Endothelial cell of umbilical vein (primary cell): ENCODE measurements at regions not wholly inside any gene's neighbourhood (a gene's known extent, or its start where the extent isn't known, plus 50 kb on each side); places are given as distances from the start of the nearest gene placed in this dataset.

ENCODE experiments used
- BruUV-seq: library from RNA; stranded (reverse); fragments of 400-500 nt; replicated peaks from 2 replicates; lab custom pipeline; 2021; lab: Mats Ljungman, UMichigan
- CTCF ChIA-PET: fragments of 300-600, 350-600 bp; sonication (Branson Sonifier 250); formaldehyde crosslinking; loops from one replicate; lab custom pipeline; 2021; ENCODE audit warnings: antibody characterized with exemption, inconsistent platforms; lab: Charles Lee
- POLR2A ChIA-PET: fragments of 300-600, 350-600 bp; sonication (Branson Sonifier 250); formaldehyde crosslinking; loops from one replicate; lab custom pipeline; 2021; ENCODE audit warnings: antibody characterized with exemption, inconsistent platforms; lab: Charles Lee
- DNase-seq: peaks from one replicate; pipeline ENCODE4 v3.0.0-alpha.2; 2011; ENCODE audit warnings: low read depth, low spot score
- FAIRE-seq: peaks from 2 replicates; lab custom pipeline; 2011; peaks lifted over from hg19 to GRCh38; lab: Jason Lieb, UNC
- H2AFZ ChIP-seq: 2 replicates; pipeline ENCODE4 v1.6.0; 2012; ENCODE audit warnings: low read depth, low read length, control low read depth, inconsistent platforms
- H3K27ac ChIP-seq: 2 replicates; pipeline ENCODE4 v1.5.1; 2011; ENCODE audit warnings: low read depth, mild to moderate bottlenecking, control low read depth, low read length, moderate library complexity; ENCODE audit not compliant: insufficient read depth
- H3K27me3 ChIP-seq, 2 experiments: 2 replicates each; pipeline versions ENCODE4 v1.6.0 to v1.6.1; 2011; ENCODE audit warnings: low read length in 2 of 2, mixed read lengths in 1 of 2; ENCODE audit not compliant: control insufficient read depth in 2 of 2, insufficient read depth in 2 of 2
- H3K36me3 ChIP-seq, 2 experiments: 2 replicates in 1 of 2; 3 replicates in 1 of 2; pipeline ENCODE4 v1.5.1; 2011; ENCODE audit warnings: low read length in 2 of 2, mild to moderate bottlenecking in 1 of 2, moderate library complexity in 1 of 2; ENCODE audit not compliant: control insufficient read depth in 2 of 2, insufficient read depth in 2 of 2; ENCODE audit errors: extremely low read depth in 1 of 2
- H3K4me1 ChIP-seq: 3 replicates; pipeline ENCODE4 v1.5.1; 2011; ENCODE audit warnings: mild to moderate bottlenecking, low read length; ENCODE audit not compliant: control insufficient read depth, insufficient read depth; ENCODE audit errors: extremely low read depth
- H3K4me2 ChIP-seq: 2 replicates; pipeline ENCODE4 v1.6.1; 2011; ENCODE audit warnings: low read length, control low read depth, mixed read lengths; ENCODE audit not compliant: insufficient read depth
- H3K4me3 ChIP-seq, 3 experiments: fragments of 200-600 bp in 1 of 3; sonication (generic), shearing (Covaris generic) in 1 of 3; replicated peaks in 1 of 3; 2 replicates each; pipeline ENCODE4 v1.5.1; 2011 to 2016; ENCODE audit warnings: control low read depth in 3 of 3, low read length in 3 of 3, mild to moderate bottlenecking in 2 of 3, inconsistent platforms in 1 of 3, low read depth in 1 of 3, moderate library complexity in 1 of 3; ENCODE audit not compliant: insufficient read depth in 1 of 3
- H3K79me2 ChIP-seq: 2 replicates; pipeline ENCODE4 v1.6.0; 2012; ENCODE audit warnings: low read length, inconsistent platforms; ENCODE audit not compliant: control insufficient read depth, insufficient read depth
- H3K9ac ChIP-seq: replicated peaks from 2 replicates; pipeline ENCODE3; 2011; ENCODE audit warnings: low read length, control low read depth; ENCODE audit not compliant: insufficient read depth; ENCODE audit errors: extremely low read depth
- H3K9me1 ChIP-seq: replicated peaks from 3 replicates; pipeline ENCODE4 v1.6.0; 2011; ENCODE audit warnings: mild to moderate bottlenecking, low read length; ENCODE audit not compliant: control insufficient read depth, insufficient read depth; ENCODE audit errors: extremely low read depth
- H3K9me3 ChIP-seq: replicated peaks from 2 replicates; pipeline ENCODE4 v1.5.1; 2012; ENCODE audit warnings: low read length, inconsistent platforms; ENCODE audit not compliant: control insufficient read depth, insufficient read depth
- H4K20me1 ChIP-seq: replicated peaks from 2 replicates; pipeline ENCODE3; 2011; ENCODE audit warnings: mild to moderate bottlenecking, low read length; ENCODE audit not compliant: control insufficient read depth, insufficient read depth; ENCODE audit errors: extremely low read depth
- CTCF ChIP-seq, 2 donors: IDR thresholded peaks; 1 replicate in 1 of 2; 2 replicates in 1 of 2; pipeline ENCODE4 v1.5.1; 2011; ENCODE audit warnings: low read length in 2 of 2, mild to moderate bottlenecking in 2 of 2, moderate library complexity in 2 of 2, control low read depth in 1 of 2, inconsistent platforms in 1 of 2, low read depth in 1 of 2; ENCODE audit not compliant: insufficient read depth in 1 of 2; ENCODE audit errors: extremely low read depth in 1 of 2
- EZH2 ChIP-seq: IDR thresholded peaks from 2 replicates; pipeline ENCODE4 v1.6.1; 2012; ENCODE audit warnings: borderline replicate concordance, low read depth, mild to moderate bottlenecking, moderate library complexity, low read length, inconsistent platforms; ENCODE audit not compliant: severe bottlenecking
- FOS ChIP-seq: IDR thresholded peaks from 2 replicates; pipeline ENCODE4 v1.6.1; 2011; ENCODE audit warnings: mild to moderate bottlenecking, low read length, moderate library complexity, borderline replicate concordance; ENCODE audit not compliant: insufficient read depth
- GATA2 ChIP-seq: IDR thresholded peaks from 2 replicates; pipeline ENCODE4 v1.7.0; 2011; ENCODE audit warnings: low read depth, mild to moderate bottlenecking, moderate library complexity, mixed read lengths, low read length; ENCODE audit not compliant: insufficient read length, insufficient read depth
- JUN ChIP-seq: IDR thresholded peaks from 2 replicates; pipeline ENCODE4 v1.6.1; 2011; ENCODE audit warnings: borderline replicate concordance, low read depth; ENCODE audit not compliant: insufficient read length, insufficient read depth
- MAX ChIP-seq: IDR thresholded peaks from 2 replicates; pipeline ENCODE4 v1.6.1; 2011; ENCODE audit not compliant: insufficient read depth, insufficient read length
- MYC ChIP-seq: IDR thresholded peaks from one replicate; pipeline ENCODE4 v1.6.1; 2011; ENCODE audit warnings: mild to moderate bottlenecking, low read depth, low read length
- POLR2A ChIP-seq: IDR thresholded peaks from 2 replicates; pipeline ENCODE4 v1.6.1; 2012; ENCODE audit warnings: low read depth, mild to moderate bottlenecking, control low read depth, low read length
- POLR2AphosphoS5 ChIP-seq: IDR thresholded peaks from 2 replicates; pipeline ENCODE4 v1.6.1; 2012; ENCODE audit warnings: low read depth, mild to moderate bottlenecking, control low read depth, low read length, moderate library complexity; ENCODE audit not compliant: insufficient read depth
- dilution Hi-C: fragments of 300-500 bp; cut with MboI; formaldehyde crosslinking; loops from one replicate; pipeline ENCODE4 v1.15.0; 2019; ENCODE audit warnings: low sequenced_read_pairs; ENCODE audit not compliant: extremely low pct_ligation_motif_present
- intact Hi-C: fragments of 100-400 bp; cut with micrococcal nuclease; formaldehyde crosslinking; loops from one replicate; pipeline ENCODE4 v1.10.0; 2022

- CTCF ChIA-PET: no interaction called here
- DNase-seq (no peak), FAIRE-seq (no peak)
- Histone ChIP-seq H3K4me1 (peaks cover 7% of the 10 kb centered on the region), H3K9ac (no peak overlapping the region), H3K36me3 (no peaks in the 10 kb centered on the region), H3K27ac (no peak overlapping the region), H3K27me3 (no peaks in the 10 kb centered on the region), H2AFZ (no peak overlapping the region), H3K4me3 (no peak overlapping the region), H3K79me2 (no peaks in the 10 kb centered on the region), H3K9me1 (no peaks in the 10 kb centered on the region), H4K20me1 (no peaks in the 10 kb centered on the region), H3K9me3 (no peaks in the 10 kb centered on the region), H3K4me2 (no peak overlapping the region)
- BruUV-seq: no TSS peak
- intact Hi-C loops: no loop called here
- TF ChIP-seq POLR2A: no peak
- no peak for TF ChIP-seq MAX
- no peak for TF ChIP-seq FOS
- TF ChIP-seq MYC: no peak
- TF ChIP-seq CTCF (IDR thresholded peaks at IDR 0.05; ENCODE audit: extremely low read depth in 1 of 2, insufficient read depth in 1 of 2, low read depth in 1 of 2, low read length in 2 of 2): no peak
- TF ChIP-seq JUN: no peak
- TF ChIP-seq POLR2AphosphoS5: no peak
- TF ChIP-seq GATA2: no peak
- no peak for TF ChIP-seq EZH2
- dilution Hi-C loops: no loop called here
- POLR2A ChIA-PET: no interaction called here
Measured at GRCh38 chr12:30041096-30041495, 257.4 kb upstream of the TMTC1 start.
